HG03571 (cell line): ENCODE measurements at regions not wholly inside any gene's neighbourhood (a gene's known extent, or its start where the extent isn't known, plus 50 kb on each side); places are given as distances from the start of the nearest gene placed in this dataset.

Source experiments
- ATAC-seq: cut with Tn5 transposase; IDR thresholded peaks from one replicate; pipeline ENCODE4 v1.9.1; 2021; ENCODE audit not compliant: unreplicated experiment

- ATAC-seq, result no peak
Measured at GRCh38 chr13:30128095-30128494, 179.3 kb downstream of the KATNAL1 start.

GRCh38 chr13:30126903-30127428 is 180.4 kb downstream of the KATNAL1 start:
- ATAC-seq, result no peak

- no peak for ATAC-seq
Measured at GRCh38 chr13:30125422-30126073, 181.8 kb downstream of the KATNAL1 start.

GRCh38 chr13:30124131-30124768 is 183.1 kb downstream of the KATNAL1 start:
- ATAC-seq, result no peak

GRCh38 chr13:30123575-30123974 is 183.8 kb downstream of the KATNAL1 start:
- no peak for ATAC-seq

- no peak for ATAC-seq
Measured at GRCh38 chr13:30121666-30122065, 185.7 kb downstream of the KATNAL1 start.

GRCh38 chr13:30121244-30121643 is 186.1 kb downstream of the KATNAL1 start:
- no peak for ATAC-seq

- ATAC-seq, result no peak
Measured at GRCh38 chr13:30120133-30120822, 187.1 kb downstream of the KATNAL1 start.

- no peak for ATAC-seq
Measured at GRCh38 chr13:30119476-30119875, 187.9 kb downstream of the KATNAL1 start.

GRCh38 chr13:30116379-30116778 is 191.0 kb downstream of the KATNAL1 start:
- no peak for ATAC-seq

- ATAC-seq, result no peak
Measured at GRCh38 chr13:30115257-30115600, 192.1 kb downstream of the KATNAL1 start.

- ATAC-seq, result peak; percentile 80
Measured at GRCh38 chr13:30114571-30115256, 192.6 kb downstream of the KATNAL1 start.

GRCh38 chr13:30113983-30114570 is 193.3 kb downstream of the KATNAL1 start:
- ATAC-seq, result no peak

GRCh38 chr13:30113551-30113950 is 193.8 kb downstream of the KATNAL1 start:
- no peak for ATAC-seq

- ATAC-seq, result peak; percentile 44
Measured at GRCh38 chr13:30112602-30113435, 194.5 kb downstream of the KATNAL1 start.

- no peak for ATAC-seq
Measured at GRCh38 chr13:30111810-30112209, 195.5 kb downstream of the KATNAL1 start.

GRCh38 chr13:30110301-30111070 is 196.9 kb downstream of the KATNAL1 start:
- ATAC-seq, result no peak

- ATAC-seq, result no peak
Measured at GRCh38 chr13:30109471-30110135, 197.7 kb downstream of the KATNAL1 start.

- ATAC-seq, result no peak
Measured at GRCh38 chr13:30108913-30109237, 198.5 kb downstream of the KATNAL1 start.
